GM23248 (cell line): ENCODE measurements at regions not wholly inside any gene's neighbourhood (a gene's known extent, or its start where the extent isn't known, plus 50 kb on each side); places are given as distances from the start of the nearest gene placed in this dataset.
A peak's percentile ranks its signal among the peaks of the same experiment; 100 is the strongest.

Experiments used
- DNase-seq: peaks from one replicate; pipeline ENCODE4 v3.0.0-alpha.2; 2015
- H2AFZ ChIP-seq: fragments of 200-600 bp; sonication (generic); 2 replicates; pipeline ENCODE4 v1.6.1; 2016; ENCODE audit warnings: antibody characterized with exemption
- H3F3A ChIP-seq: fragments of 200-600 bp; sonication (generic); 2 replicates; pipeline ENCODE4 v1.6.1; 2016; ENCODE audit warnings: mild to moderate bottlenecking, antibody characterized with exemption, mixed run types; ENCODE audit not compliant: insufficient read depth
- H3K27ac ChIP-seq: fragments of 200-600 bp; sonication (generic); 2 replicates; pipeline ENCODE4 v1.5.1; 2016; ENCODE audit warnings: mild to moderate bottlenecking
- H3K27me3 ChIP-seq: fragments of 200-600 bp; sonication (generic); replicated peaks from 2 replicates; pipeline ENCODE4 v1.6.1; 2016; ENCODE audit warnings: mild to moderate bottlenecking; ENCODE audit not compliant: insufficient read depth
- H3K36me3 ChIP-seq: fragments of 200-600 bp; sonication (generic); 2 replicates; pipeline ENCODE4 v1.6.1; 2016; ENCODE audit warnings: low read depth, mild to moderate bottlenecking
- H3K4me1 ChIP-seq: fragments of 200-600 bp; sonication (generic); 2 replicates; pipeline ENCODE4 v1.6.1; 2016; ENCODE audit warnings: mild to moderate bottlenecking; ENCODE audit not compliant: insufficient read depth
- H3K4me2 ChIP-seq: fragments of 200-600 bp; sonication (generic); one replicate; pipeline ENCODE4 v1.6.1; 2016; ENCODE audit warnings: mild to moderate bottlenecking; ENCODE audit not compliant: unreplicated experiment
- H3K4me3 ChIP-seq: fragments of 200-600 bp; sonication (generic); 2 replicates; pipeline ENCODE4 v1.5.1; 2016; ENCODE audit warnings: mild to moderate bottlenecking
- H3K79me2 ChIP-seq: fragments of 200-600 bp; sonication (generic); 2 replicates; pipeline ENCODE4 v1.6.1; 2016; ENCODE audit warnings: mild to moderate bottlenecking; ENCODE audit not compliant: insufficient read depth
- H3K9ac ChIP-seq: fragments of 200-600 bp; sonication (generic); 2 replicates; pipeline ENCODE4 v1.6.1; 2016; ENCODE audit warnings: mild to moderate bottlenecking
- H3K9me2 ChIP-seq: fragments of 200-600 bp; sonication (generic); 2 replicates; pipeline ENCODE4 v1.6.1; 2016; ENCODE audit warnings: mixed run types, mild to moderate bottlenecking, moderate library complexity; ENCODE audit not compliant: insufficient read depth
- H3K9me3 ChIP-seq: fragments of 200-600 bp; sonication (generic); one replicate; pipeline ENCODE4 v1.6.1; 2017; ENCODE audit warnings: low read depth
- H4K20me1 ChIP-seq: fragments of 200-600 bp; sonication (generic); 2 replicates; pipeline ENCODE4 v1.6.0; 2016; ENCODE audit not compliant: insufficient read depth
- EZH2 ChIP-seq: fragments of 200-600 bp; sonication (generic); IDR thresholded peaks from 2 replicates; pipeline ENCODE4 v1.6.1; 2018; ENCODE audit warnings: antibody characterized with exemption, mild to moderate bottlenecking; ENCODE audit not compliant: insufficient read depth, poor library complexity, severe bottlenecking
- EZH2phosphoT487 ChIP-seq: fragments of 200-600 bp; sonication (generic); IDR thresholded peaks from 2 replicates; pipeline ENCODE4 v1.6.1; 2018; ENCODE audit warnings: antibody characterized with exemption, moderate library complexity, mild to moderate bottlenecking, low read depth; ENCODE audit not compliant: insufficient read depth
- WGBS, 2 experiments: methylation state at CpG; one replicate each; pipeline ENCODE4 v1.1.6; 2015 to 2017; ENCODE audit warnings: low lambda C conversion rate in 2 of 2, low coverage in 1 of 2; ENCODE audit errors: missing lambda C conversion rate in 2 of 2; 5-methylcytosine and 5-hydroxymethylcytosine counted together
- in situ Hi-C: fragments of 300-500 bp; cut with MboI; formaldehyde crosslinking; loops from 2 replicates; pipeline ENCODE4 v1.15.0; 2020

DNA sequence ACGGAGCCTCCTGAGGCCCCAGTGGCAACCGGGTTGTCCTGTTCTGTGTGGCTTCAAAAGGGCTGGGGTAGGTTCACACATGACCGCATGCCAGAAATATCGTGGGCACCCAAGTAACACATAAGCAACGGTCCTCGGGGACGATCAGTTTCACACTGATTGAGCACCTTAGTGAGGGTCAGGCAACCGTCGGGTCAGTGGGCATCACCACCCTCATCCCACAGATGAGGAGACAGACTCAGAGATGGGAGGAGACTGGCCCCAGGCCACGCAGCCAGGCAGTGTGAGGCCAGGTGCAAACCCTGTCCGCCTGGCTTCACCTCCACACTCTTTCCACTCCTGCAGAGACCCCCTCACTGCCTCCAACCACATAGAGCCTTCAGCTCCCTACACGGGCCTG, 309.8 kb downstream of the MATN1 start:
- Histone ChIP-seq H3K9me2 (no peaks in the 10 kb centered on the region), H3K4me2 (no peak overlapping the region), H3K27ac (no peak overlapping the region), H3K4me1 (no peaks in the 10 kb centered on the region), H3K79me2 (no peaks in the 10 kb centered on the region), H3K4me3 (no peak overlapping the region), H3K27me3 (peaks cover 4% of the 10 kb centered on the region; the same call in 1 of the 2 replicates), H3K9me3 (no peaks in the 10 kb centered on the region), H3F3A (no peaks in the 10 kb centered on the region), H4K20me1 (no peaks in the 10 kb centered on the region), H2AFZ (no peak overlapping the region), H3K9ac (no peak overlapping the region), H3K36me3 (no peaks in the 10 kb centered on the region)
- no peak for TF ChIP-seq EZH2phosphoT487
- TF ChIP-seq EZH2 = no peak
- no peak for DNase-seq
- 81 to 85% methylated on average over 12 of the region's 12 CpGs for WGBS, 2 experiments
- in situ Hi-C loops = no loop called here

DNA sequence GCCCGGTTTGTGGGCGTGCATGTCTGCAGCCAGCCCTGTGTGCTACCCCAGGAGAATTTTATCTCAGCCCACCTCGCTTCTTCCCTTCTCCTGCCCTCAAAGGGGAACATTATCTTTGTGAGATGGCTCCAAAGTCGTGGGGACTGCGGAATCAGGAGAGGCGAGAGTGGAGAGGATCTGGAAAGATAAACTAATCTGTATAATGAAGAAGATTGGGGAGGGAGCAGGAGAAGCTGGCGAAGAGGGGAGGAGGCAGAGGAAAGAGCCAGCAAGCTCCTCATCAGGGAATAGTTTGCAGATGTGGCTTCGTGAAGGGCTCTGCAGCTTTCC, 310.3 kb downstream of the MATN1 start:
- 22 to 28% methylated on average over 8 of the region's 8 CpGs for WGBS, 2 experiments
- no peaks in the 10 kb centered on the region for H3F3A ChIP-seq
- H3K27me3 ChIP-seq = peaks cover 4% of the 10 kb centered on the region; the same call in 1 of the 2 replicates
- no peak overlapping the region for H3K27ac ChIP-seq
- in situ Hi-C loops = no loop called here
- H3K79me2 ChIP-seq = no peaks in the 10 kb centered on the region
- no peak overlapping the region for H3K4me2 ChIP-seq
- no peak overlapping the region for H2AFZ ChIP-seq
- no peak overlapping the region for H3K4me3 ChIP-seq
- TF ChIP-seq EZH2phosphoT487 (no peak), EZH2 (no peak)
- no peaks in the 10 kb centered on the region for H3K9me2 ChIP-seq
- H3K9me3 ChIP-seq = no peaks in the 10 kb centered on the region
- H3K9ac ChIP-seq = no peak overlapping the region
- no peaks in the 10 kb centered on the region for H4K20me1 ChIP-seq
- H3K36me3 ChIP-seq = no peaks in the 10 kb centered on the region
- no peak for DNase-seq
- H3K4me1 ChIP-seq = peaks cover 2% of the 10 kb centered on the region; the same call in 1 of the 2 replicates

DNA sequence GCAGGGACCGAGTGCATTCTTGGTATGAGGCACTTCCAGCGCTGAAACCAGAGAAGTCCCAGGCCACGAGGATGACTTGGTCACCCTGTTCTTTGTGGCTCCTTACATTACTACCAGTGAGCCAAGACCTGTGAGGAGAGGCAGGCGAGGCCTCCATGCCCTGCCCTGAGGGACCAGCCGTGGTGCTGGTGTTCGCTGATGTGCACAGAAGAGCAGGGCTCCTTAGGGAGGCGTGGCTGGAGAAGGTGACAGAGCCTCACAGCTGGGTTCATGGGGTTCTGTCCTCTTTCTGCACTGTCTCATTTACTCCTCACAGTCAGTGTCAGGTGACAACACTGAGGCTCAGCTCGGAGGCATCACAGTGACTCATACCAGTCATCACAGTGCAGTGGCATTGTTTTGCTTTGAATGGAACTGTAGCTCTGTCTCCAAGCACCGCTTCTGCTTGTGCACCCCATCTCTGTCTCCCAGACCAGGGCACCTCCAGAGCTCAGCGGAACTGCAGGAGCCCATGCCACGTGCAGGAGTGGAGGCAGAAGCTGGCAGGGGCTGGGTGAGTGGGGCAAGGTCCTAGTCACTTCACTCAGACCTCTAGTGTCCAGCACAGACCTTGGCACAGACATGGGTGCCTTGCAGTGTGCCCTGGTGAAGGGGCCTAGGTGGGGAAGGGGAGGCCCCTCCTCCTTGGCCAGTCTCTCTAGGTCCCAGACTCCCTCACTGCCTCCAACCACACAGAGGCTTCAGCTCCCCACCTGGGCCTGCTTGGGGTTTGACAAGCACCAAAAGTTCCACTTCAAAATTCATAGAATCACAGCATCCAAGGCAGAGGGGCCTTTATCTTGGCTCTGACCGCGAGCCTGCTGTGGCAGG, 310.9 kb downstream of the MATN1 start:
- Histone ChIP-seq H3K9me3 (no peaks in the 10 kb centered on the region), H3F3A (no peaks in the 10 kb centered on the region), H3K27me3 (peaks cover 4% of the 10 kb centered on the region; the same call in 1 of the 2 replicates), H3K36me3 (no peaks in the 10 kb centered on the region), H3K4me2 (no peak overlapping the region), H2AFZ (no peak overlapping the region), H3K79me2 (no peaks in the 10 kb centered on the region), H3K4me1 (peaks cover 8% of the 10 kb centered on the region), H3K9ac (no peak overlapping the region), H3K27ac (no peak overlapping the region), H3K4me3 (no peak overlapping the region), H4K20me1 (no peaks in the 10 kb centered on the region), H3K9me2 (no peaks in the 10 kb centered on the region)
- peak; percentile 64 for DNase-seq
- TF ChIP-seq EZH2phosphoT487 (no peak), EZH2 (no peak)
- in situ Hi-C loops = no loop called here
- 32 to 39% methylated on average over 13 of the region's 13 CpGs for WGBS, 2 experiments

DNA sequence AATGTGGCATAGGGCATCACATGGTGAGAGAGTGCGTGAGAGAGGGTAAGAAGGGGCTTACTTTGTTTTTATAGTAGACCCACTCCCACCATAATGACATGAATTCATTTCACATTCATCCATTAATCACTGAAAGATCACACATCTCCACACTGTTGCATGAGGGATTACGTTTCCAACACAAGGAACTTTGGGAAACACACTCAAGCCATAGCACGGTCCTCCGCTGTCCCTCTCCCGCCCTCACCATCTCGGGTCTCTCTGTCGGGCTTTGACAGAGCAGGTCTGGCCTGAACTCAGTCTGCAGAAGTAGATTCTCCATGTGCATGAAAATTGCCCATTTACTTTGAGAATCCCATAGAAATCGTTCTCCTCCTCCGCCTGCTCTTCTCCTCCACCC, 312.2 kb downstream of the MATN1 start:
- H3K27ac ChIP-seq = no peak overlapping the region
- WGBS, 2 experiments = 86% methylated on average over 9 of the region's 9 CpGs
- H3F3A ChIP-seq = no peaks in the 10 kb centered on the region
- H3K4me1 ChIP-seq = peaks cover 9% of the 10 kb centered on the region
- no peaks in the 10 kb centered on the region for H4K20me1 ChIP-seq
- no peak overlapping the region for H3K4me2 ChIP-seq
- H3K9me2 ChIP-seq = no peaks in the 10 kb centered on the region
- H3K79me2 ChIP-seq = no peaks in the 10 kb centered on the region
- in situ Hi-C loops = no loop called here
- no peaks in the 10 kb centered on the region for H3K36me3 ChIP-seq
- no peak for DNase-seq
- H3K9ac ChIP-seq = no peak overlapping the region
- no peak overlapping the region for H2AFZ ChIP-seq
- no peak overlapping the region for H3K4me3 ChIP-seq
- peaks cover 4% of the 10 kb centered on the region; the same call in 1 of the 2 replicates for H3K27me3 ChIP-seq
- H3K9me3 ChIP-seq = no peaks in the 10 kb centered on the region
- no peak for TF ChIP-seq EZH2
- TF ChIP-seq EZH2phosphoT487 = no peak
